ENCODE measurements at regions not wholly inside any gene's neighbourhood (a gene's known extent, or its start where the extent isn't known, plus 50 kb on each side); places are given as distances from the start of the nearest gene placed in this dataset.

DNA sequence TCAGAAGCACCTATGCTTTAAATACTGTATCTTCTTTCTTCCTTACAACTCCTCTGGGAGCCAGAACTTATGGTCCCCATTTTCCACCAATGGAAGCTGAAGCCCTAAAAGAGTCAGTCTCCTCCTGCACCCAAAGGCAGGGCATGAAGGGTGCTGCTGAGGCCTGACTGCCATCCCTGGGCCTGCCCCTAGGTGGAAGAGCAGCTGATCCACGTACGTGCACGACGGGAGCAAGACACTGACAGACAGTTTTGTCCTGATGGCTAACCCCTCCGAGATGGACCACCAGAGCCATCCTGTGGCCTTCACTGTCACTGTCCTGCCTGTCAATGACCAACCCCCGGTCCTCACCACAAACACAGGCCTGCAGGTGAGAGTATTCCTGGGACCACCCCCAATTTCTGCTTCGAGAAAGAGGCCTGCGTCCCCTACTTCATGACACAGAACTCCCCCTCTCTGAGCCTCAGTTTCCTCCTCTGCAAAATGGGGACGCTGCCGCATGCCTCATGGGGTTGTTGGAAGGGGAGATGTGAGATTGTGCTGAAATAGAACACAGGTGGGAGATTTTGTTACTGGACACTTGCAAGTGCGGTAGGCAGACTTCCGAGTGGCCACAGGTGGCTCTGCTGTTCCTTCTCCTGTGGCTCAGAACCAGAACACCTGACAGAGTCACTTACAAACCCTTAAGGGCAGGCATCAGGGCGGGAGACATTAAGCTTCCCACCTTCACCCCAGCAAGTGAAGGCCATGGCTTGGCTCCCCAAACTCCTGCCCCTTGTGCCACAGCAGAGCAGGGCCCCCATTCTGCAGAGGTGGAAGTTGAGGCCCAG is 175.4 kb downstream of the TBC1D2B start:
- TF ChIP-seq, protein P1, sequence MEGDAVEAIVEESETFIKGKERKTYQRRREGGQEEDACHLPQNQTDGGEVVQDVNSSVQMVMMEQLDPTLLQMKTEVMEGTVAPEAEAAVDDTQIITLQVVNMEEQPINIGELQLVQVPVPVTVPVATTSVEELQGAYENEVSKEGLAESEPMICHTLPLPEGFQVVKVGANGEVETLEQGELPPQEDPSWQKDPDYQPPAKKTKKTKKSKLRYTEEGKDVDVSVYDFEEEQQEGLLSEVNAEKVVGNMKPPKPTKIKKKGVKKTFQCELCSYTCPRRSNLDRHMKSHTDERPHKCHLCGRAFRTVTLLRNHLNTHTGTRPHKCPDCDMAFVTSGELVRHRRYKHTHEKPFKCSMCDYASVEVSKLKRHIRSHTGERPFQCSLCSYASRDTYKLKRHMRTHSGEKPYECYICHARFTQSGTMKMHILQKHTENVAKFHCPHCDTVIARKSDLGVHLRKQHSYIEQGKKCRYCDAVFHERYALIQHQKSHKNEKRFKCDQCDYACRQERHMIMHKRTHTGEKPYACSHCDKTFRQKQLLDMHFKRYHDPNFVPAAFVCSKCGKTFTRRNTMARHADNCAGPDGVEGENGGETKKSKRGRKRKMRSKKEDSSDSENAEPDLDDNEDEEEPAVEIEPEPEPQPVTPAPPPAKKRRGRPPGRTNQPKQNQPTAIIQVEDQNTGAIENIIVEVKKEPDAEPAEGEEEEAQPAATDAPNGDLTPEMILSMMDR (IDR thresholded peaks at IDR 0.05), result peak; percentile 37
- TF ChIP-seq EZH2 (IDR thresholded peaks at IDR 0.05) (no peak), EZH2phosphoT487 (IDR thresholded peaks at IDR 0.05) (no peak)

Data from neural progenitor cell (in vitro differentiated cells).